Activated CD4-positive, alpha-beta T cell treated with anti-CD3 and anti-CD28 coated beads, Interleukin-2, Interleukin-4, amounts not matched to agents 100 ng/mL and 50 ng/mL, durations not matched to agents 16 hours and 8 hours (primary cell): ENCODE measurements at regions not wholly inside any gene's neighbourhood (a gene's known extent, or its start where the extent isn't known, plus 50 kb on each side); places are given as distances from the start of the nearest gene placed in this dataset.

Experiments used
- DNase-seq: peaks from one replicate; pipeline ENCODE4 v3.0.0-alpha.2; 2020; ENCODE audit warnings: low spot score

GRCh38 chr4:121277194-121278105 lies 103.4 kb downstream of the QRFPR start:
- DNase-seq, result peak; percentile 29

GRCh38 chr4:121273191-121273590 lies 107.6 kb downstream of the QRFPR start:
- no peak for DNase-seq

- peak; percentile 81 for DNase-seq
Observed at GRCh38 chr4:121272526-121272925, 108.3 kb downstream of the QRFPR start.

DNA sequence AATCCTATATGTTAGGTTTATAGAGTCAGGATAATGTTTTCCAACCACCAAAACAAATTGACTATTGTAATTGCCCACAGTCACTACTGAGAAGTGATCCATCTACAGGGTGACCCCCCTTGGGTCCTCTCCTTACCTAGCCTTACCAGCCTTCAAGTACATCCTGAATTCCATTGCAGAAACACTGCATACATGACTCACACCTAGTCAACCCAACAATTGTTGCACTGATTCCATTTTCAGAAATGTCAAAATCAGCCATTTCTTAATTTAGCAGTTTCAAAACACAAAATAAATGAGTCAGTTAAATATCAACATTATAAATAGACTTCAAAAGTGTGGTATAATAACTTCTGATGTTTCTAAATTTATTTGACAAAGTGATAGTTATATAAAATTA lies 106.3 kb upstream of the TNIP3 start:
- DNase-seq, result no peak

DNA sequence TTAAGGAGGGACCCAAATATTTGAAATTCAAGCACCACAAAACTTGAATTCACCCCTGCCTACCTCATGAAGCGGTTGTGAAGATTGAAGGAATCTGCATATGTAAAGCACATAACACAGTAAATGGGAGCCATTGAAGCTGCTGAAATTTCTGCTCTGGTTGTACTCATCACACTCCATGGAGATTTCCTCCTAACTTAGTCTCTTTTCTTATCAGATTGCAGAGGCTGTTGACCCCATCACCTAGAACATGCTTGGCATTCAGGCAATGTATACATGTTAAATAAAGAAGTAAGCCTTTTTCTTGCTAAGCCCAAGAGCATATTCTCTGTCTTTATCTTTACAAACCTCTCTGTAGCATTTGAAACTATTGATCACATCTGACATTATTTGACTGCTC lies 104.9 kb upstream of the TNIP3 start:
- no peak for DNase-seq

GRCh38 chr4:121266982-121267381 lies 102.9 kb upstream of the TNIP3 start:
- DNase-seq, result no peak

DNA sequence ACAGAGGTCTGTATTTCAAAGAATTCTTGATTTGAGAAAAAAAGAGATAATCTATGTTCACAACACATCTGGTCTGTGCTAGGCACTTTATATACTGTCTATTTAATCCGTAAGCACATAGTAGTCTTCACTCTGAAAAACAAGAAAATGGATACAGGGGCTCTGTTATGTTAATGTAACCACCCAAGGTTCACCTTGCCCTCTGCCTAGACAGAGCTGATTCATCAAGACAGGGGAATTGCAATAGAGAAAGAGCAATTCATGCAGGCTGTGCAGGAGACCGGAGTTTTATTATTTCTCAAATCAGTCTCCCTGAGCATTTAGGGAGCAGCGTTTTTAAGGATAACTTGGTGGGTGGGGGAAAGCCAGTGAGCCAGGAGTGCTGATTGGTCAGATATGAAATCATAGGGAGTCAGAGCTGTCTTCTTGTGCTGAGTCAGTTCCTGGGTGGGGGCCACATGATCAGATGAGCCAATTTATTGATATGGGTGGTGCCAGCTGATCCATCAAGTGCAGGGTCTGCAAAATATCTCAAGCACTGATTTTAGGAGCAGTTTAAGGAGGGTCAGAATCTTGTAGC lies 92.9 kb upstream of the TNIP3 start:
- DNase-seq, result peak; percentile 71

DNA sequence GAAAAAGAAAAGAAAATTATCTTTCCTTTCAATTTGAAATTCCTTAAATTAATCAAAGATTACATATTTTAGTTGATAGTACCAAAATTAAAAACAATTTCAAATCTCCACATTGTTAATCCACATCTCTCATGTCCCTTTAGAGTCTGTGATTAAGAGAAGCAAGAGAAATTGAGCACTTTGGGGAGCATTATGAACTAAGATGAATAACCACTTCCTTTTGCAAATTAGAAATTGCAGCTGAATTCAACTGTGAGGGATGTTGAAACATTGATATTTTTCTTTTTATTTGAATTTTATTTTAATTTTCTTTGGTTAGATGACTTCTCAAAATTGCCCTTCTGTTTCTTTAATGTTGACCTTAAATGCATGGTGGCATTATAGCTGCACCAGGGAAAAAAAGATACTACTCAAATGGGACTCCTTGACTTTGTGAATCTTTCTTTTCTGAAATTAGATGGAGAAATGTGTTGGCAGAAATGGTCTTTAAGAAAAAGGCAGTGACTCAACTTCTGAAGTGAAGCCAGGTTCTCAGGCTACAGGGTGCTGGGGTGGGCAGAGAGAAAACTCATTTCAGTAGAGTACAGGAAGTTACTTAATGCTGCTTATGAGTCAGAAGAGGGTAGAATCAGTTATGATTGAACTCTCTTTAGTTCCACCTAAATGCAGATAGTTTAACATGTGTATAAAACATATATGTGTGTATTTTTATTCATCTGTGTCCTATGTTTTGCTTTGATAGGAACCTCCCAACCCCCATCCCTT lies 92.0 kb upstream of the TNIP3 start:
- peak; percentile 93 for DNase-seq

GRCh38 chr4:121253961-121254360 lies 89.8 kb upstream of the TNIP3 start:
- DNase-seq, result no peak

DNA sequence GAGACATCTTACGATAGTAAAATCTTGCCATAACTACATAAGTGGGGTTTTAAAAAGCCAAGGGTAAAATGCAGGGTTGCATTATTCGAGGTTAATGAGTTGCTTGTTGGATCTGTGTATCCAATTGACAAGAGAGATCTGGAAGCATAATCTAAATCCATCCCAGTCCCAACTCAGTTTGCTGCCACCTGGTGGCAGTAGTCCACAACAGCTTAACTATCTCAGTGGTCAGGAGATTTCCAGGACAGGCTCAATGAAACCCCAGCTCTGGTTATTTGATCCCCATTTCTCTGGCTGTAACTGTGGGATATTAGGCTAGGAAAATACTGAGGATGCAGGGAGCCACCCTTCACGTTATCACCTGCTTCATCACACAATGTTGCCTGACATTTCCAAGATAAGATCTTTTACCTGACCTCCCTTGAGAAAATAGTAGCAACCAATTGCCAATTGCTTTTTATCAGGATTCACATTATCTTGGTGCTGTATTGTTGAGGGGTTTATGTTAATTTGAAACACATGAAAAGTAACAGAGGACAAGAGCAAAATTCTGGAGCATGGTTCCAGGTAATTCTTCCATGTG lies 88.2 kb upstream of the TNIP3 start:
- peak; percentile 73 for DNase-seq

DNA sequence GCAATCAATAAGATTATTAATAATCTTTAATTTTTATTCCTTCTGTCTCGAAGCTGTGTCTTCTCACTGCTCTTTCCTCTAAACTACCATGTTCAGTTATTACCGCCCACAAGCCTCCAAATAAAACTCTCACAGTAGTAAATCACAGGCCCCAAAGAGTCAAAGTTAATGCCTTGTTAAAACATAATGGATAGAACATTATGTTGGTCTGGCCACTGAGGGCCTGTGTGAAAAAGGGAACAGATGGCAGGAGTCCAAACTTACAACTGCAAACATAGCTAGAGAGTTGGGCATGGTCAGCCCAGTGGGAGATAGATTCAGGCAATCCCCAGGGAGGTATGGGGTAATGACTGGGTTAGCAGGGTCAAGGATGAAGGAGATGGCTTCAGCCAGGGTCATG lies 84.6 kb upstream of the TNIP3 start:
- no peak for DNase-seq

DNA sequence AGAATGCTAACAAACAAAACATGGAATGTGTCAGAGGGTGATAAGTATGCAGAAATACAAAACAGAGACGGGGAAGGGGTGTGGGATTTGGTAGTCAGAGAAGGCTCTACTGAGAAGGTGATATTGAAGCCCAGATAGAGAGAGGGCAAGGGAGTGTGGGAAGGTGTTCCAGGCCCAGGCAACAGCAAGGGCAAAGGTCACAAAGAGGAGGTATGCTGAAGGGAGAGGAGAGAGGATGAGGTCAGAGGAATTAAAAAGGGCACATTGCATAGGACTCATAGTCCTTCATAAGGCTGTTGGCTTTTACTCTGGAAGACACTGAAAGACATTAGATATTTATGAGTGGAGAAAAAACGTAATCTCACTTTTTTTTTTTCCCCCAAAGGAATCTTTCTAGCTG lies 82.6 kb upstream of the TNIP3 start:
- DNase-seq, result no peak

DNA sequence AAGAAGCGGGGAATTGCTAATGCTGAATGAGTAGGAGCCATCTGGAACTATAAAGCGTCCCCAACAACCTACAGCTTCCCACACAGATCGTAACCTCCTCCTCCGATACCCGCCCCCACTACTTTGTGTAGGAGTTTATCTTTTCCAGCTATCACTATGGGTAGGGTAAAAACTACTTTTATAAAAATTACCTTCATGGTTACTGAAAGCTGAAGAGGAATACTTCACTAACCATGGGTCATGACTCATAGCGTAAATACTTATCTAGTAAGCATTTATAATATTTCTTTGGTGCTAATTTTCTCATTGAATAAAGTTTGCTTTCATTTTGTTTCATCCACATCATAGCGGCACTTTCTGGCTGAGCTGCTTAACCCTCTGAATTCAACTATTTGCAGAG lies 79.4 kb upstream of the TNIP3 start:
- peak; percentile 47 for DNase-seq

DNA sequence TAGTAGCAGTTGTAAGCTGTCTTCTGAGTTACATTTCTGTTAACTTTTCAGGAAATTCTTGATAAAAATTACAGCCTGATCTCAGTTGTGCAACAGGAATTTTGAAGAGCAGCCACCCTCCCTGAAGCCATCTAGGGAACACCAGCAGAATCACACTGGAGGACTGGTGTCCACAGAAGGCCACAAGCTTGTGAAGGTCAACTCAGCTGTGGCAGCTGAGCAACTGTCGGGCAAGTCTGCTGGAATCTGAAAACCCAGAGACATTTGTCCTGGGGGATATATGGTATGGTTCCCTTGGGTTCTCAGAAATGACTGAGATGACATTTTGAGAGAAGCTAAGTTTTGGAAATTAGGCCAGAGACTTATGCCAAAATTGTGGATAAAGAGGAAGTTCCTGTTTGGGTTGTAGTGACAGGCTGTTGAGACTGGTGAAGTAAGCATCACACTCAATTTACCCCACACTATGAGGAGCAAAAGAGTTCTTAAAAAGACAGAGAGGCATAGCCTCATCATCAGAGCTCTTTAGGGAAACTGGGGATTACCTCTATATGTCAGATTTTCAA lies 78.1 kb upstream of the TNIP3 start:
- no peak for DNase-seq

GRCh38 chr4:121239951-121240350 lies 75.8 kb upstream of the TNIP3 start:
- DNase-seq, result no peak

DNA sequence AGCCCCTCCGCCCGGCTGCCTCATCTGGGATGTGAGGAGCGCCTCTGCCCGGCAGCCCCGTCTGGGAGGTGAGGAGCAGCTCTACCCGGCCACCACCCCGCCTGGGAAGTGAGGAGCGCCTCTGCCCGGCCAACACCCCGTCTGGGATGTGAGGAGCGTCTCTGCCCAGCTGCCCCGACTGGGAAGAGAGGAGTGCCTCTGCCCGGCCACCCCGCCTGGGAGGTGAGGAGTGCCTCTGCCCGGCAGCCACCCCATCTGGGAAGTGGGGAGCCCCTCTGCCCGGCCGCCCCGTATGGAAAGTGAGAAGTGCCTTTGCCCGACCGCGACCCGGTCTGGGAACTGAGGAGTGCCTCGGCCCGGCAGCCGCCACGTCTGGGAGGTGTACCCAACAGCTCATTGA lies 74.3 kb upstream of the TNIP3 start:
- DNase-seq, result no peak

DNA sequence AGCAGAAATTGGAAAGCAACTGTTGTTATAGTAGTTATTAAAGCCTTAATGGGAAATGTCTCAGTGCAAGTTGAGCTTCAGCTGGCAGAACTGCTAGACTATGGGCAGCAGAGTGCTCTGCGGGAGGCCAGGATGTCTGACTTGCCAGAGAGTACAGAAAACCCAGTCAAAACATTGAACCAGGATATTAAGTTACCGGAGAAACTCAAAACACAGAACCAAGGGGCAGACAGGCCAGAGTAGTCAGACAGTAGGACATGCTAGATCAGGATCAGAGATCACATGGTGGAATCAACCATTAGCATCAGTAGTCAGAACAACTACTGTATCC lies 72.9 kb upstream of the TNIP3 start:
- no peak for DNase-seq

DNA sequence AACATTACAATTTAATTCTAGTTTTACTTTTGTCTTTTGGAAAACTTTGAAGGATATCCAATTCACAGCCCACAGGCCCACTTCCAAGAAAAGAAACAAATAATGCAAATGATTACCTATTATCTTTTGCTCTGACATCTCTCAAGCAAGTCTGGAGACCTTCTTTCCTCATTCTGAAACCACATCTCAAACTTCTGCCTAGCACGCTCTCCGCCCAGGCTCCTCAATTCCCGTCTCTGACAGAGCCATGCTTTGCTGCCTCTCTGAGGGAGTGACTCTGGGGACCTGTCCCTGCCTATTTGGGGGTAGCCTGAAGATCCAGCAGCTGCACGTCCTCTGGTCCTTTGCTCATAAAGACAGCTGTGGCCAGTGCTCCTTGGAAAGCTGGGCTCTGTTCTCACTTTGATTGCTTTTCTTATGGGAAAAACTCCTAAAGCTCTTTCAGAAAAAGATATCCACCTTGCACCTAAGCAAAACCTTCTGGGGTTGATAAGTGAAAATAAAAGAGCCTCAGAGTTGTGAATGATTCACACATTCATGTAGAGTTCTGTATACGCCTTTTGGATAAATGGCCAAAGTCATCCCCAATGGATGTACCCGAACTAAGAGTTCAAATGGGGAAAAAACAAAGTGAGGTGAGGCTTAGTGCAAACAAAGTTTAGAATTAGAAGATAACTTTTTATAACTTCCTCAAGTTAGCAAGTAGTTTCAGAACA lies 72.4 kb upstream of the TNIP3 start:
- DNase-seq, result no peak

GRCh38 chr4:121233982-121234381 lies 69.9 kb upstream of the TNIP3 start:
- no peak for DNase-seq

DNA sequence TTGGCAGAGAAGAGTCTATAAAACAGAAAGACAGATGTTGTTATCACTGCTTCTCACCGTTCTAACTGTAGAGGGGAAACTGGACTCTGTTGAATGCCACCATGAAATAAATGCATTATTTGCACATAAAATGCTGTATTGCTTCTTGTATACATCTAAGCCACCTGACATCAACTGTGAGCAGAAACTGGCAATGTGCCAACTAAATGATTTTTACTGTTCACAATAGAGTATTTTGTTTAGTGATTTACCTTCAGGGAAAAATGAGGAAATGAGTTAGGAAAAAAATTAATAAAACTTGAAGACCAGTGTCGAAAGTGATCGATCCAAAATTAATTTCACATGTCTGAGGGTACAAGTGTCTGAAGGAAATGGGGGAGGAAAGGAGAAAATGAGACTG lies 65.9 kb upstream of the TNIP3 start:
- no peak for DNase-seq

GRCh38 chr4:121228848-121229247 lies 64.7 kb upstream of the TNIP3 start:
- no peak for DNase-seq

- DNase-seq, result peak; percentile 30
Observed at GRCh38 chr4:121227341-121227792, 63.2 kb upstream of the TNIP3 start.
